ENCODE measurements at regions not wholly inside any gene's neighbourhood (a gene's known extent, or its start where the extent isn't known, plus 50 kb on each side); places are given as distances from the start of the nearest gene placed in this dataset.

GRCh38 chrX:117689956-117690355 lies 426.7 kb downstream of the KLHL13 start:
- H3K27me3 ChIP-seq (ENCODE audit: control insufficient read depth, insufficient read depth, low read length): no peaks in the 10 kb centered on the region

GRCh38 chrX:117680286-117680685 lies 436.3 kb downstream of the KLHL13 start:
- no peaks in the 10 kb centered on the region for H3K9me3 ChIP-seq (ENCODE audit: control insufficient read depth, insufficient read depth, low read length)

More at GRCh38 chrX:117689956-117690355, 426.7 kb downstream of the KLHL13 start:
- H3K4me1 ChIP-seq (ENCODE audit: control insufficient read depth, insufficient read depth, low read length): no peaks in the 10 kb centered on the region
- H3K27ac ChIP-seq (ENCODE audit: low read depth, low read length): no peak overlapping the region
- no peaks in the 10 kb centered on the region for H3K9me3 ChIP-seq (ENCODE audit: control insufficient read depth, insufficient read depth, low read length)
- H3K36me3 ChIP-seq (ENCODE audit: control insufficient read depth, insufficient read depth, low read length): no peaks in the 10 kb centered on the region
- H3K4me3 ChIP-seq (ENCODE audit: low read depth, low read length): no peak overlapping the region
- no peak overlapping the region for H3K9ac ChIP-seq (ENCODE audit: low read depth, low read length)

GRCh38 chrX:117653396-117653795 lies 463.2 kb downstream of the KLHL13 start:
- Histone ChIP-seq H3K36me3 (ENCODE audit: control insufficient read depth, insufficient read depth, low read length) (no peaks in the 10 kb centered on the region), H3K4me3 (ENCODE audit: low read depth, low read length) (no peak overlapping the region), H3K9me3 (ENCODE audit: control insufficient read depth, insufficient read depth, low read length) (no peaks in the 10 kb centered on the region), H3K27ac (ENCODE audit: low read depth, low read length) (no peak overlapping the region), H3K4me1 (ENCODE audit: control insufficient read depth, insufficient read depth, low read length) (no peaks in the 10 kb centered on the region), H3K27me3 (ENCODE audit: control insufficient read depth, insufficient read depth, low read length) (no peaks in the 10 kb centered on the region), H3K9ac (ENCODE audit: low read depth, low read length) (no peak overlapping the region)

More at GRCh38 chrX:117680286-117680685, 436.3 kb downstream of the KLHL13 start:
- H3K9ac ChIP-seq (ENCODE audit: low read depth, low read length): no peak overlapping the region
- H3K4me3 ChIP-seq (ENCODE audit: low read depth, low read length): no peak overlapping the region
- H3K36me3 ChIP-seq (ENCODE audit: control insufficient read depth, insufficient read depth, low read length): no peaks in the 10 kb centered on the region
- no peaks in the 10 kb centered on the region for H3K27me3 ChIP-seq (ENCODE audit: control insufficient read depth, insufficient read depth, low read length)
- H3K27ac ChIP-seq (ENCODE audit: low read depth, low read length): no peak overlapping the region
- H3K4me1 ChIP-seq (ENCODE audit: control insufficient read depth, insufficient read depth, low read length): no peaks in the 10 kb centered on the region

GRCh38 chrX:117645639-117646038 lies 471.0 kb downstream of the KLHL13 start:
- no peaks in the 10 kb centered on the region for H3K36me3 ChIP-seq (ENCODE audit: control insufficient read depth, insufficient read depth, low read length)
- H3K9ac ChIP-seq (ENCODE audit: low read depth, low read length): no peak overlapping the region
- no peak overlapping the region for H3K27ac ChIP-seq (ENCODE audit: low read depth, low read length)
- no peak overlapping the region for H3K4me3 ChIP-seq (ENCODE audit: low read depth, low read length)
- no peaks in the 10 kb centered on the region for H3K4me1 ChIP-seq (ENCODE audit: control insufficient read depth, insufficient read depth, low read length)
- H3K9me3 ChIP-seq (ENCODE audit: control insufficient read depth, insufficient read depth, low read length): no peaks in the 10 kb centered on the region
- no peaks in the 10 kb centered on the region for H3K27me3 ChIP-seq (ENCODE audit: control insufficient read depth, insufficient read depth, low read length)

GRCh38 chrX:117641913-117642656 lies 474.5 kb downstream of the KLHL13 start:
- Histone ChIP-seq H3K27ac (ENCODE audit: low read depth, low read length) (no peak overlapping the region), H3K4me3 (ENCODE audit: low read depth, low read length) (no peak overlapping the region), H3K9ac (ENCODE audit: low read depth, low read length) (no peak overlapping the region), H3K36me3 (ENCODE audit: control insufficient read depth, insufficient read depth, low read length) (no peaks in the 10 kb centered on the region), H3K9me3 (ENCODE audit: control insufficient read depth, insufficient read depth, low read length) (no peaks in the 10 kb centered on the region), H3K27me3 (ENCODE audit: control insufficient read depth, insufficient read depth, low read length) (no peaks in the 10 kb centered on the region; the same call in 1 of the 2 replicates), H3K4me1 (ENCODE audit: control insufficient read depth, insufficient read depth, low read length) (no peaks in the 10 kb centered on the region)

GRCh38 chrX:117636826-117637225 lies 479.8 kb downstream of the KLHL13 start:
- H3K4me1 ChIP-seq (ENCODE audit: control insufficient read depth, insufficient read depth, low read length): no peaks in the 10 kb centered on the region
- no peak overlapping the region for H3K4me3 ChIP-seq (ENCODE audit: low read depth, low read length)
- no peaks in the 10 kb centered on the region for H3K9me3 ChIP-seq (ENCODE audit: control insufficient read depth, insufficient read depth, low read length)
- H3K27me3 ChIP-seq (ENCODE audit: control insufficient read depth, insufficient read depth, low read length): no peaks in the 10 kb centered on the region; the same call in 1 of the 2 replicates
- no peak overlapping the region for H3K9ac ChIP-seq (ENCODE audit: low read depth, low read length)
- no peaks in the 10 kb centered on the region for H3K36me3 ChIP-seq (ENCODE audit: control insufficient read depth, insufficient read depth, low read length)
- H3K27ac ChIP-seq (ENCODE audit: low read depth, low read length): no peak overlapping the region

- Histone ChIP-seq H3K36me3 (ENCODE audit: control insufficient read depth, insufficient read depth, low read length) (no peaks in the 10 kb centered on the region), H3K27me3 (ENCODE audit: control insufficient read depth, insufficient read depth, low read length) (no peaks in the 10 kb centered on the region), H3K27ac (ENCODE audit: low read depth, low read length) (no peak overlapping the region), H3K4me3 (ENCODE audit: low read depth, low read length) (no peak overlapping the region), H3K9ac (ENCODE audit: low read depth, low read length) (no peak overlapping the region), H3K4me1 (ENCODE audit: control insufficient read depth, insufficient read depth, low read length) (no peaks in the 10 kb centered on the region), H3K9me3 (ENCODE audit: control insufficient read depth, insufficient read depth, low read length) (no peaks in the 10 kb centered on the region)
These were observed 483.3 kb downstream of the KLHL13 start for GRCh38 chrX:117633277-117633676.

- no peaks in the 10 kb centered on the region for H3K36me3 ChIP-seq (ENCODE audit: control insufficient read depth, insufficient read depth, low read length)
- no peaks in the 10 kb centered on the region for H3K4me1 ChIP-seq (ENCODE audit: control insufficient read depth, insufficient read depth, low read length)
- H3K27ac ChIP-seq (ENCODE audit: low read depth, low read length): no peak overlapping the region
- H3K9me3 ChIP-seq (ENCODE audit: control insufficient read depth, insufficient read depth, low read length): no peaks in the 10 kb centered on the region
- H3K27me3 ChIP-seq (ENCODE audit: control insufficient read depth, insufficient read depth, low read length): no peaks in the 10 kb centered on the region
- H3K4me3 ChIP-seq (ENCODE audit: low read depth, low read length): no peak overlapping the region
- H3K9ac ChIP-seq (ENCODE audit: low read depth, low read length): no peak overlapping the region
These were observed 488.2 kb downstream of the KLHL13 start for GRCh38 chrX:117628381-117628780.

- no peaks in the 10 kb centered on the region for H3K36me3 ChIP-seq (ENCODE audit: control insufficient read depth, insufficient read depth, low read length)
- no peak overlapping the region for H3K4me3 ChIP-seq (ENCODE audit: low read depth, low read length)
- H3K27ac ChIP-seq (ENCODE audit: low read depth, low read length): no peak overlapping the region
- no peaks in the 10 kb centered on the region for H3K4me1 ChIP-seq (ENCODE audit: control insufficient read depth, insufficient read depth, low read length)
- H3K9ac ChIP-seq (ENCODE audit: low read depth, low read length): no peak overlapping the region
- H3K27me3 ChIP-seq (ENCODE audit: control insufficient read depth, insufficient read depth, low read length): no peaks in the 10 kb centered on the region; the same call in 1 of the 2 replicates
- H3K9me3 ChIP-seq (ENCODE audit: control insufficient read depth, insufficient read depth, low read length): peaks cover 6% of the 10 kb centered on the region
These were observed 505.8 kb downstream of the KLHL13 start for GRCh38 chrX:117610806-117611205.

- no peaks in the 10 kb centered on the region for H3K4me1 ChIP-seq (ENCODE audit: control insufficient read depth, insufficient read depth, low read length)
- no peak overlapping the region for H3K4me3 ChIP-seq (ENCODE audit: low read depth, low read length)
- no peak overlapping the region for H3K27ac ChIP-seq (ENCODE audit: low read depth, low read length)
- H3K27me3 ChIP-seq (ENCODE audit: control insufficient read depth, insufficient read depth, low read length): no peaks in the 10 kb centered on the region; the same call in 1 of the 2 replicates
- peaks cover 13% of the 10 kb centered on the region for H3K9me3 ChIP-seq (ENCODE audit: control insufficient read depth, insufficient read depth, low read length)
- H3K36me3 ChIP-seq (ENCODE audit: control insufficient read depth, insufficient read depth, low read length): no peaks in the 10 kb centered on the region
- H3K9ac ChIP-seq (ENCODE audit: low read depth, low read length): no peak overlapping the region
These were observed 506.6 kb downstream of the KLHL13 start for GRCh38 chrX:117610049-117610448.

GRCh38 chrX:117607561-117607960 lies 509.0 kb downstream of the KLHL13 start:
- Histone ChIP-seq H3K9ac (ENCODE audit: low read depth, low read length) (no peak overlapping the region), H3K27me3 (ENCODE audit: control insufficient read depth, insufficient read depth, low read length) (no peaks in the 10 kb centered on the region), H3K4me3 (ENCODE audit: low read depth, low read length) (no peak overlapping the region), H3K27ac (ENCODE audit: low read depth, low read length) (no peak overlapping the region), H3K9me3 (ENCODE audit: control insufficient read depth, insufficient read depth, low read length) (peaks cover 24% of the 10 kb centered on the region), H3K36me3 (ENCODE audit: control insufficient read depth, insufficient read depth, low read length) (no peaks in the 10 kb centered on the region), H3K4me1 (ENCODE audit: control insufficient read depth, insufficient read depth, low read length) (no peaks in the 10 kb centered on the region)

Measured in HUES48 (cell line).